ENCODE measurements at regions not wholly inside any gene's neighbourhood (a gene's known extent, or its start where the extent isn't known, plus 50 kb on each side); places are given as distances from the start of the nearest gene placed in this dataset.

- no peak for TF ChIP-seq CTCF (IDR thresholded peaks at IDR 0.05)
- TF ChIP-seq POLR2AphosphoS5 (IDR thresholded peaks at IDR 0.05) = no peak
Observed at GRCh38 chr5:179430193-179431175, 85.2 kb upstream of the ADAMTS2 start.

Measured in upper lobe of left lung (tissue), 4 donors.